ENCODE measurements at regions not wholly inside any gene's neighbourhood (a gene's known extent, or its start where the extent isn't known, plus 50 kb on each side); places are given as distances from the start of the nearest gene placed in this dataset.

DNA sequence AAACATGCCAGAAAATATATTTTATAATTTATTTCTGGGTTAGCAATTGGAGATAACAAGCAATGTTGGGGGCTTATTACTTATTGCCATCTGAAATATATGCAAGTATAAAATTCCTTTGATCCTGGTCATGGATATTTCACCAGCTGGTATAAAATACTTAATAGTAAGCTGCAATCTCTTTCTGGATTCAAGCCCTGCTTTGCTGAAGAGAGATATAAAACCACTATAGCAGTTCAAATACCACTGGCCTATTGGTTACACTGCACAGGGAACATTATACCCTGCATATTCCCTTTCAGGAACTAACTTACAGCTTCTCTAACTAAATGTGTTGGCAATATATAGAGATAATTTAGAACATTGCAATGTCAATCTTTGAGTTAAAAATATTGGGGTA lies 546.2 kb upstream of the ATP2B1 start:
- TF ChIP-seq, protein P1, sequence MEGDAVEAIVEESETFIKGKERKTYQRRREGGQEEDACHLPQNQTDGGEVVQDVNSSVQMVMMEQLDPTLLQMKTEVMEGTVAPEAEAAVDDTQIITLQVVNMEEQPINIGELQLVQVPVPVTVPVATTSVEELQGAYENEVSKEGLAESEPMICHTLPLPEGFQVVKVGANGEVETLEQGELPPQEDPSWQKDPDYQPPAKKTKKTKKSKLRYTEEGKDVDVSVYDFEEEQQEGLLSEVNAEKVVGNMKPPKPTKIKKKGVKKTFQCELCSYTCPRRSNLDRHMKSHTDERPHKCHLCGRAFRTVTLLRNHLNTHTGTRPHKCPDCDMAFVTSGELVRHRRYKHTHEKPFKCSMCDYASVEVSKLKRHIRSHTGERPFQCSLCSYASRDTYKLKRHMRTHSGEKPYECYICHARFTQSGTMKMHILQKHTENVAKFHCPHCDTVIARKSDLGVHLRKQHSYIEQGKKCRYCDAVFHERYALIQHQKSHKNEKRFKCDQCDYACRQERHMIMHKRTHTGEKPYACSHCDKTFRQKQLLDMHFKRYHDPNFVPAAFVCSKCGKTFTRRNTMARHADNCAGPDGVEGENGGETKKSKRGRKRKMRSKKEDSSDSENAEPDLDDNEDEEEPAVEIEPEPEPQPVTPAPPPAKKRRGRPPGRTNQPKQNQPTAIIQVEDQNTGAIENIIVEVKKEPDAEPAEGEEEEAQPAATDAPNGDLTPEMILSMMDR (conservative IDR thresholded peaks at IDR 0.05; ENCODE audit: low read depth, low read length), result no peak
- no peak overlapping the region for H3K4me3 ChIP-seq (ENCODE audit: low read length)
- no peak for DNase-seq (ENCODE audit: low read depth)

DNA sequence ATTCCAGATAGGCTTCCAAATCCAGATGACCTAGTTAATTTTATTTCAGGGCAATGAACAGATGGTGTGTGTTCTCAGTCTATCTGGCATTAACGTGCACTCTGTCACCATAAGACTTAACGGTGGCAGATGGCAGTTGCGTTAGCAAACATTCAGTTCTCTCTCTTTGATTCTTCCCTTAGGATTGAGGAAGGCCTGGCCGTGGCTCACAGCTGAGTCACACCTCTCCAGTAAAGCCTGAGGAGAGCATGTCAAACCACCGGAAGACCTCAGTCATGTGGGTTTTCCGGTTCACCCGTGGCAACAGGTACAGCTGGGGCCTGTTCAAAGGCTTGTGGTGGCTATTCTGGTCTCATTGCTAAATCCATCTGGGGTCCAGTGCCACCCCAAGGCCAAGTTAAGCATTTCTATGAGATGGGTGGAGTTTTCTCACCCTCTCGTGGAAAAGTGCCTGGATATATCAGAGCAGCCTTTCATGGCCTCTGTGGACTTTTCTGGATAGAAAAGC lies 545.1 kb upstream of the ATP2B1 start:
- TF ChIP-seq, protein P1 (conservative IDR thresholded peaks at IDR 0.05; ENCODE audit: low read depth, low read length), result peak; percentile 14
- DNase-seq (ENCODE audit: low read depth), result no peak

DNA sequence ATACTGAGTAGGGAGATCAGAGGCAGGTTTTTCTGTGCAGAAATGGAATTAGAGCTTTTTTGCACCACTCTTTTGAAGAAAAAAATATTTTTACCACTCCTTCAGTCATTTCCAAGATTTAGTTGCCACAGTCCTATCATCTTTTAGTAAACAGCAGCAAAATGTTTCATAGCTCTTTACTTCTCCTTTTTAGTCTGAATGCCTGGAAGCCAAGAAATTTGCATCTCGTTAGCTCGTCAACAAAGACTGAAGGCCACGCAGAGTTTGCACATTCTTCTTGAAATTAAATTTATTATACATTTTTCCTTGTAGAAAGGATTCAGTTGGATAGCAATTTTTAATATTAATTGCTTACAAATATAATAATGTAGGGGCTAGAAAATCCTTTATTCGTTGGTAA lies 544.5 kb upstream of the ATP2B1 start:
- TF ChIP-seq, protein P1 (conservative IDR thresholded peaks at IDR 0.05; ENCODE audit: low read depth, low read length), result no peak
- no peak overlapping the region for H3K4me3 ChIP-seq (ENCODE audit: low read length)
- no peak for DNase-seq (ENCODE audit: low read depth)

More for the DNA sequence above, 545.1 kb upstream of the ATP2B1 start:
- no peak overlapping the region for H3K4me3 ChIP-seq (ENCODE audit: low read length)

DNA sequence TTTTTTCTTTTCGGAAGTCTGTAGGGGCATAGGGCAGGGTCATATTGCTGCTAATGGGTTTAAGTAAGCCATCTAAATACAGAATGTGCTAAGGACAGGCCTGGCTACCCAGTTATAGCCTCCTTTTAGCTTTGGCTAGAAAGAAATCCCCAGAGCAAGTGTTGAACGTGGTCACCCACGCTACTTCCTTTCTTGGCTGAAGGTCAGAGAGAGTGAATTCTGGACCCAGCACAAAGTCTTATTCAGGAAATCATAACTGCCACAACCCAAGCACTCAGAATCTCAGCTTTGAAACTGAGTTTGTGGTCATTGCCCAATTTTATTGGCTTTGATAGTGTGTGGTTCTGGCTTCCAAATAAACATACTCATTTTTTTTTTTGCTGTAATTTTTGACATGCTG lies 542.1 kb upstream of the ATP2B1 start:
- TF ChIP-seq, protein P1 (conservative IDR thresholded peaks at IDR 0.05; ENCODE audit: low read depth, low read length), result no peak
- H3K4me3 ChIP-seq (ENCODE audit: low read length), result no peak overlapping the region
- DNase-seq (ENCODE audit: low read depth), result no peak

DNA sequence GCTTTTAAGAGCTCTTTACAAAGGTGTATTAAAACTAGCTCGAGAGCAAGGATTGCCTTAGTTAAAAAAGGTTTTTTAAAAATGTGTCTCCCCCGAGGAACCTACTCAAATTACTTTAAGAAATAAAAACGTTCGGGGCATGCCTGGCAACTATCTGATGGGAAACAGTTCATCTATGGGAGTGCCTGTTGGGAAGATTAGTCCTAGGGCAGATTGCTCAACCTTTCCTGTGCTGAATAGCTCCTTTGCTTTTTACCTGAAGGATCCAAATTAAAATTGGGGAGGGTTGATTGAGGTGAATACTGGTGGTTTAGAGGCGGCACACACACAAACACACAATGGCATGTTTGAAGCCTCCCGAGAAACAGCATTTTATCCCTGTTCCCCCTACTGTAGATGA lies 541.4 kb upstream of the ATP2B1 start:
- DNase-seq (ENCODE audit: low read depth), result no peak
- TF ChIP-seq, protein P1 (conservative IDR thresholded peaks at IDR 0.05; ENCODE audit: low read depth, low read length), result no peak
- H3K4me3 ChIP-seq (ENCODE audit: low read length), result no peak overlapping the region

DNA sequence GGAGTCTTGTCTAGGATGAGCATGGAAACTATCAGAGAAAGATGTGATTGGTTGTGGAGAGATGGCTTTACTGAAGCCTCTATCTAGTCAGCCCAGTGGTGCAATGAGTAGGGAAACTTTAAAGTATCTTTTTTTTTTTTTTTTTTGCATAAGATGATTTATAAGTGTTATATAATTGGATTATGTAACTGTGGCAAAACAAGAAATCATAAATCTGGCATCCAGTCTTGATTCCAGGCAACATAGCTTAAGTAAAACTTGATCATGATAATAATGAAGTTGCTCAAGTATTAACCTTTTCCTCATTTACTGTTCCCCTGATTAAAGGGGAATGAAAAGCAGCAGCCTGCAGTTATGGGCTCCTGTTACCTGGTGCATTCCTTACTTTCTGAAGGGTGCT lies 538.0 kb upstream of the ATP2B1 start:
- DNase-seq (ENCODE audit: low read depth), result no peak
- no peak overlapping the region for H3K4me3 ChIP-seq (ENCODE audit: low read length)
- TF ChIP-seq, protein P1 (conservative IDR thresholded peaks at IDR 0.05; ENCODE audit: low read depth, low read length), result no peak

DNA sequence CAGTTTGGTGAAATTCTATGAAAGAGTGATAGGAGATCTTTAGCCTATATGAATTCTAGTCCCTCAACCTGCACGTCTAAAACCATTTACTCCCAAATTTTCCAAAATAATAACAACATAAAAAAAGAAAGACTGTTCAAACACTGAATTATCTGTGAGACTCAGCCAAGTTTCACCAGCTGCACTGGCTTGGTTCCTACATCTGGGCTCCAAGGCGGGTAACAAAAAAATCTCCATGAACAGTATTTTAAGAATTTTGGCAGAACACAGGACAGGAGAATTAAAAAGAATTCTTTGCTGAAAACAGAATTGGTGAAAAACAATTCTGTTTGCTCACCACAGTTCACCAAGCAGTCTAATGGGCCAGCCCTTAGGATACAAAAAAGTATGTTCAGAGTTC lies 536.8 kb upstream of the ATP2B1 start:
- TF ChIP-seq, protein P1 (conservative IDR thresholded peaks at IDR 0.05; ENCODE audit: low read depth, low read length), result no peak
- no peak for DNase-seq (ENCODE audit: low read depth)
- no peak overlapping the region for H3K4me3 ChIP-seq (ENCODE audit: low read length)

Data from retinal pigment epithelial cell (primary cell).